NCI-H1105 treated with DMSO at 0.1 percent for 48 hours (cell line): ENCODE measurements at regions not wholly inside any gene's neighbourhood (a gene's known extent, or its start where the extent isn't known, plus 50 kb on each side); places are given as distances from the start of the nearest gene placed in this dataset.

Experiments used
- DNase-seq: peaks from one replicate; lab custom pipeline; 2025; lab: John Stamatoyannopoulos, UW

- DNase-seq = no peak
Measured at GRCh38 chr5:3145641-3146040, 394.2 kb upstream of the IRX2 start.

GRCh38 chr5:3143382-3143781 is 391.9 kb upstream of the IRX2 start:
- DNase-seq = no peak

- no peak for DNase-seq
Measured at GRCh38 chr5:3142261-3143027, 391.0 kb upstream of the IRX2 start.

- no peak for DNase-seq
Measured at GRCh38 chr5:3140117-3140516, 388.6 kb upstream of the IRX2 start.

GRCh38 chr5:3139499-3139931 is 388.0 kb upstream of the IRX2 start:
- no peak for DNase-seq

- DNase-seq = no peak
Measured at GRCh38 chr5:3131161-3131560, 379.7 kb upstream of the IRX2 start.

- DNase-seq = no peak
Measured at GRCh38 chr5:3129252-3129651, 377.8 kb upstream of the IRX2 start.

- no peak for DNase-seq
Measured at GRCh38 chr5:3127423-3127911, 376.0 kb upstream of the IRX2 start.

GRCh38 chr5:3126639-3127038 is 375.2 kb upstream of the IRX2 start:
- no peak for DNase-seq

- no peak for DNase-seq
Measured at GRCh38 chr5:3124410-3124809, 372.9 kb upstream of the IRX2 start.

- no peak for DNase-seq
Measured at GRCh38 chr5:3123763-3124157, 372.3 kb upstream of the IRX2 start.

- DNase-seq = peak; percentile 12
Measured at GRCh38 chr5:3122985-3123762, 371.7 kb upstream of the IRX2 start.

GRCh38 chr5:3122216-3122615 is 370.7 kb upstream of the IRX2 start:
- peak; percentile 39 for DNase-seq

- DNase-seq = no peak
Measured at GRCh38 chr5:3121813-3122212, 370.3 kb upstream of the IRX2 start.

GRCh38 chr5:3120028-3120427 is 368.6 kb upstream of the IRX2 start:
- no peak for DNase-seq

- DNase-seq = no peak
Measured at GRCh38 chr5:3119435-3119834, 368.0 kb upstream of the IRX2 start.

- no peak for DNase-seq
Measured at GRCh38 chr5:3118340-3118739, 366.9 kb upstream of the IRX2 start.

- DNase-seq = no peak
Measured at GRCh38 chr5:3116366-3116765, 364.9 kb upstream of the IRX2 start.

- DNase-seq = no peak
Measured at GRCh38 chr5:3114467-3114866, 363.0 kb upstream of the IRX2 start.

- DNase-seq = no peak
Measured at GRCh38 chr5:3110371-3110770, 358.9 kb upstream of the IRX2 start.

GRCh38 chr5:3107156-3107611 is 355.7 kb upstream of the IRX2 start:
- DNase-seq = no peak

- no peak for DNase-seq
Measured at GRCh38 chr5:3105581-3105980, 354.1 kb upstream of the IRX2 start.

GRCh38 chr5:3105172-3105571 is 353.7 kb upstream of the IRX2 start:
- DNase-seq = no peak
